ENCODE measurements at regions not wholly inside any gene's neighbourhood (a gene's known extent, or its start where the extent isn't known, plus 50 kb on each side); places are given as distances from the start of the nearest gene placed in this dataset.

- no peak overlapping the region for H3K4me3 ChIP-seq (ENCODE audit: low read depth, low read length)
- no peak for TF ChIP-seq CTCF (IDR thresholded peaks at IDR 0.05; ENCODE audit: low read depth, low read length)
Observed at GRCh38 chr13:21318891-21319532, 140.1 kb downstream of the ZDHHC20 start.

DNA sequence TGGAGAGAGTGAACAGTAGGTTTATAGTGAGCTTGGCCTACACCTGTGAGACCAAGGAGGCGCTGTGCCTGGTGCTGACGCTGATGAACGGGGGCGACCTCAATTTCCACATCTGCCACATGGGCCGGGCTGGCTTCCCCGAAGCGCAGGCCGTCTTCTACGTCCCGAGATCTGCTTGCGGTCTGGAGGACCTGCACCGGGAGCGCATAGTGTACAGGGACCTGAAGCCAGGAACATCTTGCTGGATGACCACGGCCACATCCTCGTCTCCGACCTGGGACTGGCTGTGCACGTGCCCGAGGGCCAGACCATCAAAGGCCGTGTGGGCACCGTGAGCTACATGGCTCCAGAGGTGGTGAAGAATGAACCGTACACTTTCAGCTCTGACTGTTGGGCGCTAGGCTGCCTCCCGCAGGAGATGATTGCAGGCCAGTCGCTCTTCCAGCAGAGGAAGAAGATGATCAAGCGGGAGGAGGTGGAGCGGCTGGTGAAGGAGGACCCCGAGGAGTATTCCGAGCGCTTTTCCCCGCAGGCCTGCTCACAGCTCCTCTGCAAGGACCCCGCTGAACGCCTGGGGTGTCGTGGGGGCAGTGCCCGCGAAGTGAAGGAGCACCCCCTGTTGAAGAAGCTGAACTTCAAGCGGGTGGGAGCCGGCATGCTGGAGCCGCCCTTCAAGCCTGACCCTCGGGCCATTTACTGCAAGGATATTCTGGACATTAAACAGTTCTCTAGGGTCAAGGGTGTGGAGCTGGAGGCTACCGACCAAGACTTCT, 139.0 kb downstream of the ZDHHC20 start:
- no peak for TF ChIP-seq CTCF (IDR thresholded peaks at IDR 0.05; ENCODE audit: low read depth, low read length)
- no peak overlapping the region for H3K4me3 ChIP-seq (ENCODE audit: low read depth, low read length)

DNA sequence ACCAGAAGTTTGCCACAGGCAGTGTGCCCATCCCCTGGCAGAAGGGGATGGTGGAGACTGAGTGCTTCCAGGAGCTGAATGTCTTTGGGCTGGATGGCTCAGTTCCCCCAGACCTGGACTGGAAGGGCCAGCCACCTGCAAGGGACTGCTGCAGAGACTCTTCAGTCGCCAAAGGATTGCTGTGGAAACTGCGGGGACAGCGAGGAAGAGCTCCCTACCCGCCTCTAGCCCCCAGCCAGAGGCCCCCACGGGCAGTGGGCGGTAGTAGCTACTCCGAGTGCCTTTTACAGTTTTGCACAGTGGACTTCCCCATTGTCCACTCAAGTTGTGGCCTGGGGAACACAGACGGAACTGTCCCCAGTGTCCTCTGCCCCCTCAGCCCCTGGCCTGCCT, 138.5 kb downstream of the ZDHHC20 start:
- TF ChIP-seq CTCF (IDR thresholded peaks at IDR 0.05; ENCODE audit: low read depth, low read length) = no peak
- no peak overlapping the region for H3K4me3 ChIP-seq (ENCODE audit: low read depth, low read length)

GRCh38 chr13:21321269-21321668, 137.8 kb downstream of the ZDHHC20 start:
- H3K4me3 ChIP-seq (ENCODE audit: low read depth, low read length) = no peak overlapping the region
- TF ChIP-seq CTCF (IDR thresholded peaks at IDR 0.05; ENCODE audit: low read depth, low read length) = no peak

GRCh38 chr13:21322327-21322965, 136.7 kb downstream of the ZDHHC20 start:
- no peak for TF ChIP-seq CTCF (IDR thresholded peaks at IDR 0.05; ENCODE audit: low read depth, low read length)
- no peak overlapping the region for H3K4me3 ChIP-seq (ENCODE audit: low read depth, low read length)

Data from WI38 (cell line).